Naive thymus-derived CD4-positive, alpha-beta T cell (primary cell): ENCODE measurements at regions not wholly inside any gene's neighbourhood (a gene's known extent, or its start where the extent isn't known, plus 50 kb on each side); places are given as distances from the start of the nearest gene placed in this dataset.

ENCODE experiments used
- ATAC-seq: fragments of 150-1000 bp; cut with Tn5 transposase; 2 replicates; pipeline ENCODE4 v1.10.0; 2021; ENCODE audit warnings: mild to moderate bottlenecking, moderate library complexity
- CTCF ChIA-PET: fragments of 350-600 bp; sonication (Branson Sonifier 250); formaldehyde crosslinking; loops from one replicate; lab custom pipeline; 2021; ENCODE audit warnings: antibody characterized with exemption; lab: Charles Lee
- POLR2A ChIA-PET: fragments of 350-600 bp; sonication (Branson Sonifier 250); formaldehyde crosslinking; loops from one replicate; lab custom pipeline; 2021; ENCODE audit warnings: antibody characterized with exemption, inconsistent platforms; lab: Charles Lee
- DNase-seq, 9 donors: peaks; one replicate each; pipeline versions ENCODE4 v3.0.0 to v3.0.0-alpha.2; 2020 to 2022; ENCODE audit warnings: mixed read lengths in 1 of 9
- H3K27ac ChIP-seq: one replicate; pipeline ENCODE4 v1.7.0; 2013; ENCODE audit warnings: mild to moderate bottlenecking, low read depth, low read length, moderate library complexity
- H3K27me3 ChIP-seq, 2 donors: one replicate each; pipeline ENCODE4 v1.7.0; 2013; ENCODE audit warnings: low read length in 2 of 2, mild to moderate bottlenecking in 2 of 2, moderate library complexity in 2 of 2; ENCODE audit not compliant: control insufficient read depth in 2 of 2, insufficient read depth in 2 of 2
- H3K36me3 ChIP-seq, 3 experiments: 1 replicate in 2 of 3; 2 replicates in 1 of 3; pipeline ENCODE4 v1.7.0; 2013; ENCODE audit warnings: low read length in 3 of 3, mild to moderate bottlenecking in 3 of 3, moderate library complexity in 1 of 3; ENCODE audit not compliant: insufficient read depth in 3 of 3, control insufficient read depth in 2 of 3
- H3K4me1 ChIP-seq, 2 donors: one replicate each; pipeline ENCODE4 v1.7.0; 2013; ENCODE audit warnings: low read length in 2 of 2, mild to moderate bottlenecking in 2 of 2, moderate library complexity in 1 of 2; ENCODE audit not compliant: control insufficient read depth in 2 of 2, insufficient read depth in 2 of 2
- H3K4me3 ChIP-seq: 2 replicates; pipeline ENCODE4 v1.7.0; 2013; ENCODE audit warnings: mild to moderate bottlenecking, low read length
- H3K9me3 ChIP-seq, 3 experiments: 1 replicate in 2 of 3; 2 replicates in 1 of 3; pipeline ENCODE4 v1.7.0; 2013; ENCODE audit warnings: low read length in 3 of 3; ENCODE audit not compliant: control insufficient read depth in 2 of 3
- H3K27ac Mint-ChIP-seq, 9 donors: one replicate each; pipeline ENCODE4 v1.8.0; 2020 to 2022; ENCODE audit warnings: mixed read lengths in 9 of 9, mild to moderate bottlenecking in 8 of 9, moderate library complexity in 5 of 9, inconsistent platforms in 2 of 9
- H3K27me3 Mint-ChIP-seq, 5 donors: one replicate each; pipeline ENCODE4 v1.8.0; 2021 to 2022; ENCODE audit warnings: mixed read lengths in 5 of 5, mild to moderate bottlenecking in 1 of 5
- H3K36me3 Mint-ChIP-seq, 5 donors: one replicate each; pipeline ENCODE4 v1.8.0; 2020 to 2022; ENCODE audit warnings: mixed read lengths in 5 of 5, mild to moderate bottlenecking in 3 of 5, inconsistent platforms in 1 of 5
- H3K4me1 Mint-ChIP-seq, 7 donors: one replicate each; pipeline ENCODE4 v1.8.0; 2020 to 2022; ENCODE audit warnings: mixed read lengths in 7 of 7, mild to moderate bottlenecking in 3 of 7, inconsistent platforms in 1 of 7
- H3K4me3 Mint-ChIP-seq, 10 donors: one replicate each; pipeline ENCODE4 v1.8.0; 2020 to 2022; ENCODE audit warnings: mild to moderate bottlenecking in 10 of 10, mixed read lengths in 10 of 10, moderate library complexity in 6 of 10, inconsistent platforms in 2 of 10
- H3K9me3 Mint-ChIP-seq, 11 donors: one replicate each; pipeline ENCODE4 v1.8.0; 2020 to 2022; ENCODE audit warnings: mixed read lengths in 11 of 11, mild to moderate bottlenecking in 4 of 11, inconsistent platforms in 1 of 11, moderate library complexity in 1 of 11
- intact Hi-C, 2 donors: fragments of 100-400 bp; cut with micrococcal nuclease; formaldehyde crosslinking; loops; one replicate each; pipeline ENCODE4 v1.15.1; 2023

- Histone ChIP-seq H3K36me3 (no peaks in the 10 kb centered on the region), H3K4me3 (no peak overlapping the region), H3K9me3 (no peaks in the 10 kb centered on the region), H3K4me1 (no peaks in the 10 kb centered on the region), H3K27ac (no peak overlapping the region), H3K27me3 (no peaks in the 10 kb centered on the region)
- no peak overlapping the region for H3K4me3 Mint-ChIP-seq
- H3K4me1 Mint-ChIP-seq, result no peaks in the 10 kb centered on the region
- H3K36me3 Mint-ChIP-seq, result no peaks in the 10 kb centered on the region
- no peak overlapping the region for H3K27ac Mint-ChIP-seq
- peaks cover 0 to 12% (median 8%) of the 10 kb centered on the region in 11 donors for H3K9me3 Mint-ChIP-seq
- no peak for ATAC-seq
- intact Hi-C loops, result no loop called here
- ChIA-PET CTCF (no interaction called here), POLR2A (no interaction called here)
- no peak for DNase-seq
- H3K27me3 Mint-ChIP-seq, result no peaks in the 10 kb centered on the region
Measured at GRCh38 chr11:106329273-106330018, 252.0 kb downstream of the AASDHPPT start.

GRCh38 chr11:106331176-106331575, 253.7 kb downstream of the AASDHPPT start:
- intact Hi-C loops, result no loop called here
- CTCF ChIA-PET, result interaction anchor here (1.0 kb wide), 1 partner anchor 18 kb away, joined by 3 read pairs; no protein-coding TSS in a partner anchor

DNA sequence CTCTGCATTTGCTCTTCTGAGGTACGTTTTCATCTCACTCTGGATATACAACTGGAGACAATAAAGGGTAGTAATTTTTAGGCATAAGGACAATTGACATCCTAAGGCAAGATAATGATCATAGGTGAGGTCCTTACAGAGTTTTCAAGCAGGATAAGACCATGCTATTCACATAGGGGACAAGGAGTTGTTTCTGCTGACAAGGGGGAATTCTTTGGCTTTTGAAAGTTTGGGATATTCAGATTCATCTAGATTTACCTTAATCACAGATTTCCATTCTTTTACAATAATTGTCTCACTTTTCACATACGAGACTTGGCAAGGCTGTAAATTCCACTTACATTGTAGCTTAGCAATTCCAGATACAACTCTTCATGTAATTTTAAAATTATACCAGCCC, 256.2 kb downstream of the AASDHPPT start:
- no peak overlapping the region for H3K4me3 ChIP-seq
- Mint-ChIP-seq H3K4me3 (no peak overlapping the region), H3K27me3 (no peaks in the 10 kb centered on the region), H3K9me3 (peaks cover 0 to 12% (median 6%) of the 10 kb centered on the region in 11 donors), H3K36me3 (no peaks in the 10 kb centered on the region), H3K4me1 (no peaks in the 10 kb centered on the region), H3K27ac (no peak overlapping the region)
- no peaks in the 10 kb centered on the region for H3K36me3 ChIP-seq
- no peaks in the 10 kb centered on the region for H3K9me3 ChIP-seq
- ChIA-PET POLR2A (no interaction called here), CTCF (no interaction called here)
- ATAC-seq (no peak), DNase-seq (no peak)
- intact Hi-C loops, result no loop called here
- no peaks in the 10 kb centered on the region for H3K4me1 ChIP-seq
- H3K27ac ChIP-seq, result no peak overlapping the region
- H3K27me3 ChIP-seq, result no peaks in the 10 kb centered on the region

More at GRCh38 chr11:106331176-106331575, 253.7 kb downstream of the AASDHPPT start:
- Histone ChIP-seq H3K9me3 (no peaks in the 10 kb centered on the region), H3K4me1 (no peaks in the 10 kb centered on the region), H3K27ac (no peak overlapping the region), H3K4me3 (no peak overlapping the region), H3K36me3 (no peaks in the 10 kb centered on the region), H3K27me3 (no peaks in the 10 kb centered on the region)
- H3K4me1 Mint-ChIP-seq, result no peaks in the 10 kb centered on the region
- H3K4me3 Mint-ChIP-seq, result no peak overlapping the region
- ATAC-seq, result no peak
- DNase-seq, result no peak
- peaks cover 0 to 12% (median 8%) of the 10 kb centered on the region in 11 donors for H3K9me3 Mint-ChIP-seq
- no peak overlapping the region for H3K27ac Mint-ChIP-seq
- POLR2A ChIA-PET, result no interaction called here
- H3K36me3 Mint-ChIP-seq, result no peaks in the 10 kb centered on the region
- no peaks in the 10 kb centered on the region for H3K27me3 Mint-ChIP-seq

- Histone ChIP-seq H3K27ac (no peak overlapping the region), H3K4me3 (no peak overlapping the region), H3K4me1 (no peaks in the 10 kb centered on the region), H3K9me3 (no peaks in the 10 kb centered on the region), H3K27me3 (no peaks in the 10 kb centered on the region), H3K36me3 (no peaks in the 10 kb centered on the region)
- Mint-ChIP-seq H3K4me1 (no peaks in the 10 kb centered on the region), H3K27me3 (peaks cover 0 to 5% (median 0%) of the 10 kb centered on the region in 5 donors), H3K36me3 (peaks cover 0 to 4% (median 0%) of the 10 kb centered on the region in 5 donors), H3K9me3 (peaks cover 0 to 13% (median 2%) of the 10 kb centered on the region in 11 donors), H3K27ac (no peak overlapping the region), H3K4me3 (no peak overlapping the region)
- CTCF ChIA-PET, result no interaction called here
- ATAC-seq (no peak), DNase-seq (no peak)
- POLR2A ChIA-PET, result no interaction called here
- intact Hi-C loops, result no loop called here
Measured at GRCh38 chr11:106344394-106344793, 266.9 kb downstream of the AASDHPPT start.

DNA sequence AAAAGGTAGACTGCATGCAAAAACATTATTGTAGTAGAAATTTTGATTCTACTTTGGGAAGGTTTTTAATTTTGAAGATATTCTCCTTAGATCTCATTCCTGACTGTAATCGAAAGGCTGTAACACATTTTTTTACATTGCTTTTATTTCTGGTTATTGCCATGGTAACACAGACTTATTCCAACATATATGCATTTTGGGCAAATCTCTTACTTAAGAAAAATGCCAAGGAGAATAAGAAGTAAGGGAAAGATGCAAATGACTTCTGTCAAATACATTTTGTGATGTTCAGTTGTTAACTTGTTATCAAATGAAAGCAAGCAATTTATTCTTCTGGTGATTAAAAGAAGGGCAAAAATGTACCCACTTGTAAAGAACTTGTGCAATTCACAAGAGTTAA, 267.5 kb downstream of the AASDHPPT start:
- H3K4me1 Mint-ChIP-seq, result no peaks in the 10 kb centered on the region
- peaks cover 0 to 5% (median 0%) of the 10 kb centered on the region in 5 donors for H3K27me3 Mint-ChIP-seq
- H3K9me3 ChIP-seq, result no peaks in the 10 kb centered on the region
- H3K9me3 Mint-ChIP-seq, result peaks cover 0 to 18% (median 4%) of the 10 kb centered on the region in 11 donors
- H3K27ac ChIP-seq, result no peak overlapping the region
- H3K4me3 Mint-ChIP-seq, result no peak overlapping the region
- no peaks in the 10 kb centered on the region for H3K4me1 ChIP-seq
- no peaks in the 10 kb centered on the region for H3K27me3 ChIP-seq
- ChIA-PET CTCF (no interaction called here), POLR2A (no interaction called here)
- intact Hi-C loops, result no loop called here
- DNase-seq (no peak), ATAC-seq (no peak)
- H3K36me3 Mint-ChIP-seq, result peaks cover 0 to 4% (median 0%) of the 10 kb centered on the region in 5 donors
- H3K4me3 ChIP-seq, result no peak overlapping the region
- H3K27ac Mint-ChIP-seq, result no peak overlapping the region
- no peaks in the 10 kb centered on the region for H3K36me3 ChIP-seq

- Histone ChIP-seq H3K27ac (no peak overlapping the region), H3K4me1 (no peaks in the 10 kb centered on the region), H3K4me3 (no peak overlapping the region), H3K27me3 (no peaks in the 10 kb centered on the region), H3K9me3 (no peaks in the 10 kb centered on the region), H3K36me3 (no peaks in the 10 kb centered on the region)
- intact Hi-C loops, result no loop called here
- H3K36me3 Mint-ChIP-seq, result peaks cover 0 to 4% (median 0%) of the 10 kb centered on the region in 5 donors
- ChIA-PET CTCF (no interaction called here), POLR2A (no interaction called here)
- H3K27ac Mint-ChIP-seq, result no peak overlapping the region
- ATAC-seq, result no peak
- no peaks in the 10 kb centered on the region for H3K27me3 Mint-ChIP-seq
- H3K4me1 Mint-ChIP-seq, result no peaks in the 10 kb centered on the region
- DNase-seq, result no peak
- no peak overlapping the region for H3K4me3 Mint-ChIP-seq
- peaks cover 0 to 22% (median 3%) of the 10 kb centered on the region in 11 donors for H3K9me3 Mint-ChIP-seq
Measured at GRCh38 chr11:106353031-106353430, 275.6 kb downstream of the AASDHPPT start.

- POLR2A ChIA-PET, result no interaction called here
Measured at GRCh38 chr11:106369224-106369623, 291.8 kb downstream of the AASDHPPT start.

More at GRCh38 chr11:106369224-106369623, 291.8 kb downstream of the AASDHPPT start:
- no peaks in the 10 kb centered on the region for H3K27me3 Mint-ChIP-seq
- no peaks in the 10 kb centered on the region for H3K27me3 ChIP-seq
- H3K36me3 Mint-ChIP-seq, result peaks cover 0 to 3% (median 0%) of the 10 kb centered on the region in 5 donors
- ATAC-seq, result no peak
- no peak overlapping the region for H3K4me3 Mint-ChIP-seq
- no peaks in the 10 kb centered on the region for H3K4me1 ChIP-seq
- peaks cover 0 to 10% (median 0%) of the 10 kb centered on the region in 11 donors for H3K9me3 Mint-ChIP-seq
- no peak overlapping the region for H3K4me3 ChIP-seq
- no peak overlapping the region for H3K27ac ChIP-seq
- H3K4me1 Mint-ChIP-seq, result no peaks in the 10 kb centered on the region
- no peak for DNase-seq
- no peaks in the 10 kb centered on the region for H3K9me3 ChIP-seq
- H3K36me3 ChIP-seq, result no peaks in the 10 kb centered on the region
- CTCF ChIA-PET, result no interaction called here
- H3K27ac Mint-ChIP-seq, result no peak overlapping the region
- intact Hi-C loops, result no loop called here
